ENCODE measurements at regions not wholly inside any gene's neighbourhood (a gene's known extent, or its start where the extent isn't known, plus 50 kb on each side); places are given as distances from the start of the nearest gene placed in this dataset.

DNA sequence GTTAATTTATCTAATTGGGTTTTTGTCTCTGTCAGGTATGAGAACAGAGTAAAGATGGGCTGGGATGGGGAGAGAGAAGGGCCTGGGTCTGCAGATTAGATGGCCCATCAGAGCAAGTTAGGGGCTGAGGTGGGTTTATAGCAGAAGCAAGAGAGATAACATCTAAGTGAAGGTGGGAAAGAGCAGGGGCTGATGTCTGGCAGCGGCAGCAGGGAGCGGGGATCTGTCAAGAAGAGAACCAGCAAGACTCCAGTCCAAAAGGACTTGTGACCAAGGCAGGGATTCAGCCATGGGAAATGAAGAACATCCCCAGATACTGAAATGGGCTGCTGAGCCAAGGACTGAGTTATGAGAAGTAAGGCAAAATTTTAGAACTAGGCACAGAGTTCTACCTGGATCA is 320.6 kb upstream of the TBL1XR1 start:
- no peak for DNase-seq

DNA sequence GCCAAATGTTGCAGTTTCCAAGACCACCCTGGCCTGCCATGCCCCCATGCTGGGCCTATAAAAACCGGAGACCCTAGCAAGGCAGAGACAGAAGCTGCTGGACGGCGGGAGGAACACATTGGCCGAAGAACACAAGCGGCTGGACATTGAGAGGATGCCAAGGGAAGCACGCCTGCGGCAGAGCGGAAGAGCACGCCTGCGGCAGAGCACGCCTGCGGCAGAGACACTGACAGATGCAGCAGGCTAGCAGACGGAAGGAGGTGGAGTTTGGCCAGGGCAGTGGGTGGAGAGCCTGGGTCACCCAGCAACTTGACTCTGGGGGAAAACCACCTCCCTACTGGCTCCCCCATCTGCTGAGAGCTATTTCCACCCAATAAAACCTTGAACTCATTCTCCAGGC is 322.3 kb upstream of the TBL1XR1 start:
- DNase-seq: no peak

DNA sequence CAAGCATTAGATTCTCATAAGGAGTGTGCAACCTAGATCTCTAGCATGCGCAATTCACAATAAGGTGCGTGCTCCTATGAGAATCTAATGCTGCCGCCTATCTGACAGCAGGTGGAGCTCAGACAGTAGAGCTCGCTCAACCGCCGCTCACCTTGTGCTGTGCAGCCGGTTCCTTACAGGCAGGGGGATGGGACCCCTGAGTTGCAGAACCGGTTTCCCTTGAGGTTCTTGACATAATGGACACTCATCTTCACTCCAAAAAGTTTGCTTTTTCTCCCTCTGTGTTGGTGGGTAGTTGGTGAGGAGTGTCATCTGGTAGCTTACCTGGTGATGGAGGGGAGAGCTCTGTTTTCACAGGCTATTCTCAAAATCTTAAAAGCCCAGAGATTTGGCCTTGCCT is 324.0 kb upstream of the TBL1XR1 start:
- no peak for DNase-seq

DNA sequence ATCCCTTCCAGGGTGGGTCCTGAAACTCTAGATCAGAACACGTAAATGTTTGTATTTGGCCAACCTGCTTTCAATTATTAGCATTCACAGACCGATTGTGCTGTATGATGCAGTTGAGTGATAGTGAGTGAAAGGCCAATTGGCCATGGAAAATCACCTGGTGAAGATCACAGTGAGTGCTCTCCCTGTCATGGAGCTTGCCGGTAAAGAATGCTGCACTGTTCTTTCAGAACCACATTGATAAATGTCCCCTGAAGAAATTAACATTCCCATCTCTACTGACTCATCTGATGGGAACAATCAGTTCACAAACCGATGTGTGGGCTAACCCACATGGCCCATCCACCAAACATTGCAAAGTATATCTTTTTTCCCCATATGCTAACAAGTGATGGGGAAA is 324.8 kb upstream of the TBL1XR1 start:
- no peak for DNase-seq

GRCh38 chr3:177523067-177523675 is 325.9 kb upstream of the TBL1XR1 start:
- DNase-seq: no peak

- no peak for DNase-seq
Observed at GRCh38 chr3:177523872-177524438, 326.7 kb upstream of the TBL1XR1 start.

DNA sequence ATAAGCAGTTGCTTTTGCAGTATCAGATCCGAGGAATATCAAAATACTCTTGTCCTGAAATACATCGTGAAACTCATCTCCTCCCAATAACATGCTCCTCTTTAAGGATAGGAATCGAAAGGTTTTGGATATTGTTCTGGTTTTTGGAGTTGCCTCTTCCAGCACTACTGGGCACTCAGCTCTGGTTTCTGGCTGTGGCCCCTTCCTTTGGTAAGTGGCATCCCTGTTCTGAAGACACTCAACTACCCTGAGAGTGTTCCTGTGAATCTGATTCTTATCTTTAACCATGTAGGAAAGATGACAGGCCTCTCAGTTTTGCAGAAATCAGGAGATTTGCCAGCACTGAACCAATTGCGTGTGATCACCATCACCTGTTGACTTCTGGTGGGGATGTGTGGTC is 327.5 kb upstream of the TBL1XR1 start:
- DNase-seq: no peak

GRCh38 chr3:177525414-177525813 is 328.1 kb upstream of the TBL1XR1 start:
- DNase-seq: no peak

GRCh38 chr3:177525987-177526712 is 328.9 kb upstream of the TBL1XR1 start:
- no peak for DNase-seq

- DNase-seq: no peak
Observed at GRCh38 chr3:177527182-177527581, 329.9 kb upstream of the TBL1XR1 start.

GRCh38 chr3:177528306-177529070 is 331.2 kb upstream of the TBL1XR1 start:
- DNase-seq: no peak

GRCh38 chr3:177529071-177529550 is 331.8 kb upstream of the TBL1XR1 start:
- no peak for DNase-seq

GRCh38 chr3:177529716-177530335 is 332.5 kb upstream of the TBL1XR1 start:
- DNase-seq: no peak

DNA sequence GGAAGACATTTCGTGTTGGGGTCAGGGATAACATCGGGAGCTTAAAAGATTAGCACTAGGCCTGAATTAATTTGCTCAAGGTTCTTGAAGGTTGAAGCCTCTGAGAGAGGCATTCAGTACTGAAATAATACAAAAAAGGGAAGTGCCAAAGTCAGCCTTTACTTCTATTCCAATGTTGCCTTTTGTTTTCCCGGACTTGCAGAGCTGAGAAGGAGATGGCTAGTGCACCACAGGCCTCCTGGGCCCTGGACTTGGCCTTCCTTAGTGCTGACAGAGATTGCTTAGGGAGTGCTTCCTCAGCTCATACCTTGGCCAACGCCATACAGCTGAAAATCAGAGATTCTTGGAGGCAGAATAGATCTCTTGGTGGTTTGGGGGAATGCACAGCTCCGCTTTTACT is 333.6 kb upstream of the TBL1XR1 start:
- DNase-seq: no peak

DNA sequence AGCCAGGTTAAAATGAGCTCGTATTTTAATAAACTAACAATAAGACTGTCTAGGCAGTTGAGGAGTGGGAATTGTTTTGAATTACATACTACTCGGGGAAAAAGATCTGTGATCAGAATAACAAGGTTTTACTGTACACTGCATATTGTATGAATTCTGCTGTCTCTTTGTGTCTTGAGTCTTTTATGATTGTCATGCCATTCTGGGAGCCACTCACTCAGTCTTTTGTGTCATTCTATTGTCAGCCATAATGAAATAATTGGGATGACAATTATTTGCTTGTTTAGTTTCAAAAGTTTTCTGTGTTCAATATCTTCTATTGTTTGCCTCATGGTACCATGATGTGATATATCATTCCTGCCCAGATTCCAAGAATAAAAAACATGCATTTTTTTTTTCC is 339.6 kb upstream of the TBL1XR1 start:
- no peak for DNase-seq

- DNase-seq: no peak
Observed at GRCh38 chr3:177537612-177538011, 340.3 kb upstream of the TBL1XR1 start.

DNA sequence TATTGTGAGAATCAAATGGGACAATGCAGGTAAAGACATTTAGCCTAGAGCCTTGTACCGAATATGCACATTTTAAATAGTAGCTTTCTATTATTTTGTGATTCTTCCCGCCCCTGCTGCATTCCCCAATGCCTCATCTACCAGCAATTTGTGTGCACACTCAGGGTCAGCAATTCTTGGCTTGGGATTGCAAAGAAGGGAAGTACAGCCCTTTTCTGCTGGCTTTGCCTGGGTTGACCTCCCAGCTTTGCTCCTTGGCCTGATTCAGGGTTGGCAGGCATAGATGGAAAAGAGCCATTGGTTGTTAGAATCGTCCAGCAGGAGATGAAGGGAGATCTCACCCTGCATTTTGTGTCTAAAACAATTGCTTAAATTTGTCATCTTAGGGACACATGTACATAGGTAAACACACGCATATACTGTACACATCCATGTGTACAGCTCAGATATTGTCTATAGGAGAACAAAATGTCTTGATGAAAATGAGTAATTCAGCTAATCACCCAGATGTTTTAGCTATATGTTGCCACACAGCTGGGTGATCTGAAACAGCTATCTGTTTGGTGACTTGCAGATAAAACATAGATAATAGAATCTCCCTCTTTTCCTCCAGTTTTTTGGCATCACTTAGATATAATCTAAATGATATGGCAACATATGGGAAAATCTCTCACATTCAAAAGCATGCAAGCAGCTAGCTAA is 340.9 kb upstream of the TBL1XR1 start:
- DNase-seq: no peak

- DNase-seq: no peak
Observed at GRCh38 chr3:177538750-177539730, 341.8 kb upstream of the TBL1XR1 start.

DNA sequence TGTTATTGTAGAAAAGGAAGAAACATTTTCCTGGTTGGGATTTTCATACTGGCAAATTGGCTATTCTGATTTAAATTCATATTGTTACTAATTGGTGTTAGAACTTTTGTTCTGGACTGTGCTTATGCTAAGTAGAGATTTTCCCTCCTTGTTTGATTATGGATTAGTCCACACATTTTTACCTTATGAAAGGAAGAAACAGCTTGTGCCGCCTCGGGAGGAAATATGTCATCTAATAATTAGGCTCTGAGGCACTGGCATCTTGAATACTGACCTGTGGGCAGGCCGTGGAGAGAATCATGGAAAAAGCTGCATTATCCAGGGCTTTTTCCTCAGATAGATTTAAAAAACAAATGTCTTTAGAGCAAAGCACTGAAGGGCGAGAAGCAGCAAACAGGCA is 344.3 kb upstream of the TBL1XR1 start:
- DNase-seq: no peak

- DNase-seq: no peak
Observed at GRCh38 chr3:177545964-177546363, 348.7 kb upstream of the TBL1XR1 start.

GRCh38 chr3:177547711-177548350 is 350.5 kb upstream of the TBL1XR1 start:
- DNase-seq: no peak
